HL-60 (cell line): ENCODE measurements at regions not wholly inside any gene's neighbourhood (a gene's known extent, or its start where the extent isn't known, plus 50 kb on each side); places are given as distances from the start of the nearest gene placed in this dataset.

Source experiments
- DNase-seq, 2 experiments: peaks; one replicate each; pipeline ENCODE4 v3.0.0-alpha.2; 2010 to 2020; ENCODE audit warnings: low read depth in 1 of 2, low spot score in 1 of 2
- H3K27ac ChIP-seq: fragments of 250-450 bp; sonication (Bioruptor Pico); replicated peaks from 2 replicates; pipeline ENCODE4 v1.5.1; 2020; ENCODE audit warnings: mild to moderate bottlenecking, moderate library complexity
- H3K27me3 ChIP-seq: fragments of 250-450 bp; sonication (Bioruptor Pico); 2 replicates; pipeline ENCODE4 v1.5.1; 2021; ENCODE audit warnings: mild to moderate bottlenecking, moderate library complexity; ENCODE audit not compliant: insufficient read depth, poor library complexity, severe bottlenecking
- H3K4me3 ChIP-seq: replicated peaks from 2 replicates; pipeline ENCODE4 v1.5.1; 2011; ENCODE audit warnings: mild to moderate bottlenecking, control low read depth, low read length; ENCODE audit not compliant: insufficient read depth
- CTCF ChIP-seq: IDR thresholded peaks from one replicate; pipeline ENCODE4 v1.5.1; 2011; ENCODE audit warnings: low read length, control low read depth, inconsistent platforms; ENCODE audit not compliant: insufficient read depth
- GABPA ChIP-seq: IDR thresholded peaks from 2 replicates; pipeline ENCODE4 v1.6.1; 2012; ENCODE audit warnings: low read depth
- POLR2AphosphoS5 ChIP-seq: IDR thresholded peaks from 2 replicates; pipeline ENCODE4 v1.6.1; 2012; ENCODE audit warnings: low read depth
- REST ChIP-seq: IDR thresholded peaks from 2 replicates; pipeline ENCODE4 v1.6.1; 2012; ENCODE audit warnings: low read depth; ENCODE audit not compliant: insufficient replicate concordance
- SPI1 ChIP-seq: IDR thresholded peaks from 2 replicates; pipeline ENCODE4 v1.6.1; 2012; ENCODE audit warnings: low read depth, mild to moderate bottlenecking, borderline replicate concordance

- no peak for DNase-seq
- Histone ChIP-seq H3K27me3 (no peaks in the 10 kb centered on the region), H3K4me3 (no peak overlapping the region), H3K27ac (no peak overlapping the region)
- TF ChIP-seq SPI1 (no peak), REST (no peak), POLR2AphosphoS5 (no peak)
Observed at GRCh38 chr7:116083796-116084195, 53.2 kb upstream of the TFEC start.

- DNase-seq = no peak
- H3K4me3 ChIP-seq = no peak overlapping the region
- TF ChIP-seq GABPA (no peak), REST (no peak), POLR2AphosphoS5 (no peak), SPI1 (no peak), CTCF (no peak)
- H3K27ac ChIP-seq = peak overlapping the region; percentile 26
- H3K27me3 ChIP-seq = no peaks in the 10 kb centered on the region
Observed at GRCh38 chr7:116086547-116087045, 56.0 kb upstream of the TFEC start.

- Histone ChIP-seq H3K27ac (peak overlapping the region; percentile 26), H3K4me3 (no peak overlapping the region), H3K27me3 (no peaks in the 10 kb centered on the region)
- DNase-seq = peak in 1 of 2 experiments; percentile 19
- TF ChIP-seq CTCF = no peak
- no peak for TF ChIP-seq SPI1
- TF ChIP-seq REST = no peak
- TF ChIP-seq POLR2AphosphoS5 = no peak
- no peak for TF ChIP-seq GABPA
Observed at GRCh38 chr7:116087291-116087690, 56.7 kb upstream of the TFEC start.
